ENCODE measurements at regions not wholly inside any gene's neighbourhood (a gene's known extent, or its start where the extent isn't known, plus 50 kb on each side); places are given as distances from the start of the nearest gene placed in this dataset.

DNA sequence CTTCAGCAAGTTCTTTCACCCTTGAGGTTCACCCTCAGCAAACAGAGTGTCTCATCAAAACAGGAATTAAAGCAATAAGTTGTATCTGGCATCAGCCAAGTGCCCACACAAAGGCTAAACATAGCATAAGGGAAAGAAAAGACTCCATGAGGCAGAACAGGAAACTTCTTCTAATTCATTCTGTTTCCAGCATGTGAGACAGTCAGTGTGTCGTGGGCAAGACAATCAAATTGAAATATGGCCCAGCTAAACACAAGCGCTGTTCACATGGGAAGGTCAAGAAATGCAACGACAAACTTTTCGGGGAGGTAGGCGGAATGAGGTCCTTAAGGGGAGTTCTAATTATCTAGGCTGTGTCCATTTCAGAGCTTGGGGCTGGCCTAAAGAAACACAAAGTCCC is 393.4 kb downstream of the HAPSTR1 start:
- TF ChIP-seq SP1 (IDR thresholded peaks at IDR 0.05) = no peak
- TF ChIP-seq, protein P1, sequence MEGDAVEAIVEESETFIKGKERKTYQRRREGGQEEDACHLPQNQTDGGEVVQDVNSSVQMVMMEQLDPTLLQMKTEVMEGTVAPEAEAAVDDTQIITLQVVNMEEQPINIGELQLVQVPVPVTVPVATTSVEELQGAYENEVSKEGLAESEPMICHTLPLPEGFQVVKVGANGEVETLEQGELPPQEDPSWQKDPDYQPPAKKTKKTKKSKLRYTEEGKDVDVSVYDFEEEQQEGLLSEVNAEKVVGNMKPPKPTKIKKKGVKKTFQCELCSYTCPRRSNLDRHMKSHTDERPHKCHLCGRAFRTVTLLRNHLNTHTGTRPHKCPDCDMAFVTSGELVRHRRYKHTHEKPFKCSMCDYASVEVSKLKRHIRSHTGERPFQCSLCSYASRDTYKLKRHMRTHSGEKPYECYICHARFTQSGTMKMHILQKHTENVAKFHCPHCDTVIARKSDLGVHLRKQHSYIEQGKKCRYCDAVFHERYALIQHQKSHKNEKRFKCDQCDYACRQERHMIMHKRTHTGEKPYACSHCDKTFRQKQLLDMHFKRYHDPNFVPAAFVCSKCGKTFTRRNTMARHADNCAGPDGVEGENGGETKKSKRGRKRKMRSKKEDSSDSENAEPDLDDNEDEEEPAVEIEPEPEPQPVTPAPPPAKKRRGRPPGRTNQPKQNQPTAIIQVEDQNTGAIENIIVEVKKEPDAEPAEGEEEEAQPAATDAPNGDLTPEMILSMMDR (IDR thresholded peaks at IDR 0.05; ENCODE audit: low read depth, low read length, missing input control) = no peak
- TF ChIP-seq, protein P2, sequence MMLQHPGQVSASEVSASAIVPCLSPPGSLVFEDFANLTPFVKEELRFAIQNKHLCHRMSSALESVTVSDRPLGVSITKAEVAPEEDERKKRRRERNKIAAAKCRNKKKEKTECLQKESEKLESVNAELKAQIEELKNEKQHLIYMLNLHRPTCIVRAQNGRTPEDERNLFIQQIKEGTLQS (IDR thresholded peaks at IDR 0.05) = no peak

Measured in liver (tissue), 3 donors.